K562 (cell line): ENCODE measurements at regions not wholly inside any gene's neighbourhood (a gene's known extent, or its start where the extent isn't known, plus 50 kb on each side); places are given as distances from the start of the nearest gene placed in this dataset.

ENCODE experiments used
- ATAC-seq: fragments of 200-7000 bp; cut with Tn5 transposase; 3 replicates; pipeline ENCODE4 v1.9.1; 2020; ENCODE audit warnings: moderate library complexity
- BruUV-seq: library from RNA; stranded (reverse); fragments of 400-500 nt; replicated peaks from 2 replicates; lab custom pipeline; 2021; lab: Mats Ljungman, UMichigan
- CTCF ChIA-PET: fragments of 300-600 bp; formaldehyde crosslinking; extraction: SDS; loops from one replicate; lab custom pipeline; 2021; ENCODE audit warnings: low intra/inter-chr PET ratio; lab: Yijun Ruan, JAX
- POLR2A ChIA-PET: fragments of 300-600, 350-650 bp; sonication (Branson Sonifier 250); formaldehyde crosslinking; extraction: SDS; loops from one replicate; lab custom pipeline; 2021; ENCODE audit warnings: antibody characterized with exemption, inconsistent platforms; lab: Yijun Ruan, JAX
- DNase-seq, 4 experiments: peaks; one replicate each; pipeline versions ENCODE4 v3.0.0 to v3.0.0-alpha.2; 2011 to 2018; ENCODE audit warnings: low spot score in 3 of 4, mixed read lengths in 3 of 4; ENCODE audit errors: extremely low read depth in 1 of 4
- FAIRE-seq: peaks from 2 replicates; lab custom pipeline; 2011; peaks lifted over from hg19 to GRCh38; lab: Jason Lieb, UNC
- H2AFZ ChIP-seq: 2 replicates; pipeline ENCODE4 v1.6.0; 2011; ENCODE audit warnings: low read depth, low read length, control low read depth, inconsistent platforms
- H3K27ac ChIP-seq: fragments of 200-600 bp; 3 replicates; pipeline ENCODE4 v1.8.0; 2011; ENCODE audit warnings: low read depth, mild to moderate bottlenecking, control low read depth, inconsistent platforms, low read length, moderate library complexity, mixed read lengths; ENCODE audit errors: extremely low read depth
- H3K27me3 ChIP-seq, 2 experiments: fragments of 300-600 bp in 1 of 2; 2 replicates in 1 of 2; 3 replicates in 1 of 2; pipeline versions ENCODE4 v1.6.0 to v1.8.0; 2011; ENCODE audit warnings: inconsistent platforms in 2 of 2, low read length in 2 of 2, mild to moderate bottlenecking in 1 of 2, mixed read lengths in 1 of 2, moderate library complexity in 1 of 2; ENCODE audit not compliant: control insufficient read depth in 2 of 2, insufficient read depth in 2 of 2
- H3K36me3 ChIP-seq: fragments of 300-600 bp; 3 replicates; pipeline ENCODE4 v1.8.0; 2011; ENCODE audit warnings: mild to moderate bottlenecking, low read length, inconsistent platforms; ENCODE audit not compliant: control insufficient read depth, insufficient read depth
- H3K4me1 ChIP-seq, 2 experiments: fragments of 200-600 bp in 1 of 2; replicated peaks in 1 of 2; 2 replicates in 1 of 2; 3 replicates in 1 of 2; pipeline versions ENCODE4 v1.5.1 to v1.8.0; 2011; ENCODE audit warnings: inconsistent platforms in 2 of 2, low read length in 2 of 2, mild to moderate bottlenecking in 1 of 2, mixed read lengths in 1 of 2, moderate library complexity in 1 of 2; ENCODE audit not compliant: control insufficient read depth in 2 of 2, insufficient read depth in 2 of 2
- H3K4me2 ChIP-seq: 2 replicates; pipeline ENCODE4 v1.6.1; 2011; ENCODE audit warnings: low read length, control low read depth, inconsistent platforms, mixed read lengths; ENCODE audit not compliant: insufficient read depth
- H3K4me3 ChIP-seq: fragments of 200-600 bp; sonication (generic), shearing (Covaris generic); 2 replicates; pipeline ENCODE4 v1.5.1; 2016; ENCODE audit warnings: control low read depth, inconsistent platforms
- H3K79me2 ChIP-seq: fragments of 200-600 bp; 3 replicates; pipeline ENCODE4 v1.8.0; 2011; ENCODE audit warnings: low read length, inconsistent platforms; ENCODE audit not compliant: control insufficient read depth, insufficient read depth
- H3K9ac ChIP-seq, 2 experiments: 2 replicates each; pipeline versions ENCODE4 v1.6.0 to v1.6.1; 2011; ENCODE audit warnings: low read depth in 2 of 2, low read length in 2 of 2, control low read depth in 1 of 2, inconsistent platforms in 1 of 2, mild to moderate bottlenecking in 1 of 2, mixed read lengths in 1 of 2; ENCODE audit not compliant: insufficient read depth in 1 of 2
- H3K9me1 ChIP-seq: one replicate; pipeline ENCODE4 v1.6.0; 2011; ENCODE audit warnings: inconsistent platforms, mild to moderate bottlenecking, low read length, moderate library complexity; ENCODE audit not compliant: control insufficient read depth, insufficient read depth
- H3K9me3 ChIP-seq: replicated peaks from 2 replicates; pipeline ENCODE4 v1.5.1; 2011; ENCODE audit warnings: low read depth, low read length, inconsistent platforms; ENCODE audit not compliant: control insufficient read depth, insufficient read depth
- H4K20me1 ChIP-seq: replicated peaks from 2 replicates; pipeline ENCODE4 v1.6.1; 2011; ENCODE audit warnings: low read length, inconsistent platforms, mixed read lengths; ENCODE audit not compliant: control insufficient read depth, insufficient read depth
- IFI16 ChIP-seq: fragments of 250-450 bp; sonication (Bioruptor Pico); IDR thresholded peaks from 2 replicates; pipeline ENCODE4 v2.1.2; 2022; ENCODE audit warnings: mild to moderate bottlenecking, inconsistent platforms
- RFX1 ChIP-seq: fragments of 450-650 bp; IDR thresholded peaks from 2 replicates; pipeline ENCODE4 v1.6.1; 2016; ENCODE audit warnings: mild to moderate bottlenecking, moderate library complexity
- RFX7 ChIP-seq: fragments of 250-450 bp; sonication (Bioruptor Pico); IDR thresholded peaks from 2 replicates; pipeline ENCODE4 v1.5.1; 2021; ENCODE audit warnings: mild to moderate bottlenecking
- SMC3 ChIP-seq: conservative IDR thresholded peaks from 2 replicates; pipeline ENCODE4 v1.6.1; 2011; ENCODE audit warnings: low read depth, low read length, improper control_type of control experiment; ENCODE audit not compliant: insufficient read depth
- SRSF1 ChIP-seq: fragments of 200-400 bp; formaldehyde crosslinking; IDR thresholded peaks from 2 replicates; pipeline ENCODE4 v1.6.1; 2017; ENCODE audit warnings: mild to moderate bottlenecking, low read depth, low read length, moderate library complexity
- WGBS: fragments of 100-300 bp; shearing (Covaris generic); methylation state at CpG from one replicate; pipeline ENCODE4 v1.1.6; 2016; ENCODE audit warnings: low coverage, mixed read lengths; ENCODE audit not compliant: insufficient coverage; ENCODE audit errors: missing lambda C conversion rate; 5-methylcytosine and 5-hydroxymethylcytosine counted together
- in situ Hi-C: fragments of 300-500 bp; cut with MboI; formaldehyde crosslinking; loops from 4 replicates; pipeline ENCODE4 v1.15.0; 2018; ENCODE audit warnings: inconsistent platforms, mixed read lengths
- intact Hi-C: fragments of 100-400 bp; cut with micrococcal nuclease; formaldehyde crosslinking; loops from 2 replicates; pipeline ENCODE4 v1.14.2; 2022
- TF ChIP-seq, protein P1 (sequence below): fragments of 450-650 bp; IDR thresholded peaks from 2 replicates; pipeline ENCODE4 v1.6.1; 2016; ENCODE audit warnings: missing biosample characterization, missing genetic modification characterization
- TF ChIP-seq, protein P2 (sequence below), 2 experiments: fragments of 200-800 bp in 1 of 2; sonication (Bioruptor generic) in 1 of 2; sonication (generic) in 1 of 2; formaldehyde crosslinking in 1 of 2; IDR thresholded peaks in 1 of 2; conservative IDR thresholded peaks in 1 of 2; 2 replicates each; pipeline versions ENCODE4 v1.5.0 to v1.6.1; 2016 to 2020; ENCODE audit warnings: missing compliant biosample characterization in 1 of 2, missing genetic modification characterization in 1 of 2, missing genetic modification reagents in 1 of 2
- TF ChIP-seq, protein P3 (sequence below): fragments of 250-450 bp; sonication (Bioruptor Pico); IDR thresholded peaks from 2 replicates; pipeline ENCODE4 v1.4.0; 2020

DNA sequence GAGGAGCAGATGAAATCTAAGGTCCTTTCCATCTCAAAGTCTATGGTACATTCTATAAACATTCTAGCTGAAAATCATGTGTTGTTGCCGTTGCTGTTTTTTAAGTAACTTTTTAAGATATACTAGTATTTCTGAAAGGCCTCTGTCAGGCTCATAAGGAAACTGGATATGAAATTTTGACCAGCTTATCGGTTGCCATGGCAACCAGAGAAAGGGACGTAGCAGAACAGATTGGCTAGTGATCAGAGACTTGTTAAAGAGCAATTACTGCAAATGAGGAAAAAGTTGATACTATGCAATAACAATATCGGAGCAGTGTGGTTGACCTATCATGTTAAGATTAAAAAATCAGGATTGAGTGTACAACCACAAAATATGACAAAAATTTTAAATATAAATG, 57.0 kb upstream of the RNF180 start:
- no peaks in the 10 kb centered on the region for H3K4me1 ChIP-seq
- no TSS peak for BruUV-seq
- no peaks in the 10 kb centered on the region for H3K27me3 ChIP-seq
- WGBS, result 0% methylated on average over 4 of the region's 4 CpGs
- no peak overlapping the region for H3K27ac ChIP-seq
- H3K79me2 ChIP-seq, result no peaks in the 10 kb centered on the region
- intact Hi-C loops (no loop called here), in situ Hi-C loops (no loop called here)
- no peak overlapping the region for H3K4me3 ChIP-seq
- no peak overlapping the region for H2AFZ ChIP-seq
- no peaks in the 10 kb centered on the region for H3K9me1 ChIP-seq
- no peak for ATAC-seq
- no peak for DNase-seq
- ChIA-PET CTCF (no interaction called here), POLR2A (no interaction called here)
- FAIRE-seq, result no peak
- no peaks in the 10 kb centered on the region for H3K9me3 ChIP-seq
- TF ChIP-seq, protein P1, sequence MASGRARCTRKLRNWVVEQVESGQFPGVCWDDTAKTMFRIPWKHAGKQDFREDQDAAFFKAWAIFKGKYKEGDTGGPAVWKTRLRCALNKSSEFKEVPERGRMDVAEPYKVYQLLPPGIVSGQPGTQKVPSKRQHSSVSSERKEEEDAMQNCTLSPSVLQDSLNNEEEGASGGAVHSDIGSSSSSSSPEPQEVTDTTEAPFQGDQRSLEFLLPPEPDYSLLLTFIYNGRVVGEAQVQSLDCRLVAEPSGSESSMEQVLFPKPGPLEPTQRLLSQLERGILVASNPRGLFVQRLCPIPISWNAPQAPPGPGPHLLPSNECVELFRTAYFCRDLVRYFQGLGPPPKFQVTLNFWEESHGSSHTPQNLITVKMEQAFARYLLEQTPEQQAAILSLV, result no peak
- TF ChIP-seq RFX7 (CRISPR knock-in tag) (no peak), SRSF1 (no peak), RFX1 (peak; percentile 78)
- no peaks in the 10 kb centered on the region for H4K20me1 ChIP-seq
- H3K4me2 ChIP-seq, result no peak overlapping the region
- H3K36me3 ChIP-seq, result no peaks in the 10 kb centered on the region
- no peak overlapping the region for H3K9ac ChIP-seq

DNA sequence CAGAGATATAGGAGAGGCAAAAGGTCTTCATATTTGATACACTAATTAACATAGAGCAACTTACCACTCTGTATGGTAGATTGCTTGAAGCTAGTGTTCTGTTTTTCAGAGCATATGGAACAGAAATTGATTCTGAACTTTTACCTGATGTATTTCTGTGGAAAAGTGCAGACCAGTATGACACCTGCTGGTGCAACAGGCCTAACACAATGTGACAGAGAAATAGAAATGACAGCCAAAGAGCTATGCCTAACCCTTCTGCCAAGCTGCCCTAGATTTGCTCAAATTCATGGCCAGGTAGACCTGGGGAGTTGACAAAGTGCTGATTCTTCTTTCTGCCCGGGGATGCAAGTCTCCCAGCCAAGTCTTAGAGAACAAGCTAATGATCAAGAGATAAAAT, 65.4 kb upstream of the RNF180 start:
- no peak overlapping the region for H2AFZ ChIP-seq
- H3K79me2 ChIP-seq, result no peaks in the 10 kb centered on the region
- H3K27me3 ChIP-seq, result no peaks in the 10 kb centered on the region
- intact Hi-C loops, result no loop called here
- H3K9me3 ChIP-seq, result 0 out of 2 replicates have a peak, but pooled peaks cover 1% of the 10 kb centered on the region
- no peak for FAIRE-seq
- 0% methylated on average over 1 of the region's 1 CpG for WGBS
- no peak for DNase-seq
- ATAC-seq, result no peak
- in situ Hi-C loops, result no loop called here
- POLR2A ChIA-PET, result no interaction called here
- no peaks in the 10 kb centered on the region for H3K36me3 ChIP-seq
- no peak overlapping the region for H3K9ac ChIP-seq
- no peaks in the 10 kb centered on the region for H4K20me1 ChIP-seq
- no peaks in the 10 kb centered on the region for H3K9me1 ChIP-seq
- H3K4me2 ChIP-seq, result no peak overlapping the region
- no peaks in the 10 kb centered on the region for H3K4me1 ChIP-seq
- H3K27ac ChIP-seq, result no peak overlapping the region
- no TSS peak for BruUV-seq
- CTCF ChIA-PET, result no interaction called here
- H3K4me3 ChIP-seq, result no peak overlapping the region
- TF ChIP-seq IFI16 (no peak), SMC3 (no peak)
- TF ChIP-seq, protein P2, sequence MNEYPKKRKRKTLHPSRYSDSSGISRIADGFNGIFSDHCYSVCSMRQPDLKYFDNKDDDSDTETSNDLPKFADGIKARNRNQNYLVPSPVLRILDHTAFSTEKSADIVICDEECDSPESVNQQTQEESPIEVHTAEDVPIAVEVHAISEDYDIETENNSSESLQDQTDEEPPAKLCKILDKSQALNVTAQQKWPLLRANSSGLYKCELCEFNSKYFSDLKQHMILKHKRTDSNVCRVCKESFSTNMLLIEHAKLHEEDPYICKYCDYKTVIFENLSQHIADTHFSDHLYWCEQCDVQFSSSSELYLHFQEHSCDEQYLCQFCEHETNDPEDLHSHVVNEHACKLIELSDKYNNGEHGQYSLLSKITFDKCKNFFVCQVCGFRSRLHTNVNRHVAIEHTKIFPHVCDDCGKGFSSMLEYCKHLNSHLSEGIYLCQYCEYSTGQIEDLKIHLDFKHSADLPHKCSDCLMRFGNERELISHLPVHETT (CRISPR knock-in tag; conservative IDR thresholded peaks at IDR 0.05 in 1 of 2, IDR thresholded peaks at IDR 0.05 in 1 of 2), result no peak
- TF ChIP-seq, protein P3, sequence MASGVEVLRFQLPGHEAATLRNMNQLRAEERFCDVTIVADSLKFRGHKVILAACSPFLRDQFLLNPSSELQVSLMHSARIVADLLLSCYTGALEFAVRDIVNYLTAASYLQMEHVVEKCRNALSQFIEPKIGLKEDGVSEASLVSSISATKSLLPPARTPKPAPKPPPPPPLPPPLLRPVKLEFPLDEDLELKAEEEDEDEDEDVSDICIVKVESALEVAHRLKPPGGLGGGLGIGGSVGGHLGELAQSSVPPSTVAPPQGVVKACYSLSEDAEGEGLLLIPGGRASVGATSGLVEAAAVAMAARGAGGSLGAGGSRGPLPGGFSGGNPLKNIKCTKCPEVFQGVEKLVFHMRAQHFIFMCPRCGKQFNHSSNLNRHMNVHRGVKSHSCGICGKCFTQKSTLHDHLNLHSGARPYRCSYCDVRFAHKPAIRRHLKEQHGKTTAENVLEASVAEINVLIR (CRISPR knock-in tag), result no peak
